GM23338 (cell line): ENCODE measurements at regions not wholly inside any gene's neighbourhood (a gene's known extent, or its start where the extent isn't known, plus 50 kb on each side); places are given as distances from the start of the nearest gene placed in this dataset.
A peak's percentile ranks its signal among the peaks of the same experiment; 100 is the strongest.

Experiments used
- ATAC-seq: fragments of 200-7000 bp; cut with Tn5 transposase; 3 replicates; pipeline ENCODE4 v1.9.1; 2020
- DNase-seq: peaks from one replicate; pipeline ENCODE4 v3.0.0-alpha.2; 2015; ENCODE audit warnings: low spot score
- H2AFZ ChIP-seq: fragments of 200-600 bp; sonication (generic); 2 replicates; pipeline ENCODE4 v1.8.0; 2016; ENCODE audit warnings: antibody characterized with exemption, mild to moderate bottlenecking, moderate library complexity
- H3F3A ChIP-seq: fragments of 200-600 bp; sonication (generic); replicated peaks from 2 replicates; pipeline ENCODE4 v1.8.0; 2017; ENCODE audit warnings: antibody characterized with exemption, mixed run types, low read depth
- H3K27ac ChIP-seq: fragments of 200-600 bp; sonication (generic); 2 replicates; pipeline ENCODE4 v1.6.1; 2016; ENCODE audit warnings: low read depth
- H3K27me3 ChIP-seq: fragments of 200-600 bp; sonication (generic); 2 replicates; pipeline ENCODE4 v1.8.0; 2016; ENCODE audit warnings: mild to moderate bottlenecking, mixed run types, moderate library complexity; ENCODE audit not compliant: insufficient read depth
- H3K36me3 ChIP-seq: fragments of 200-600 bp; sonication (generic); 2 replicates; pipeline ENCODE4 v1.8.0; 2016; ENCODE audit warnings: mild to moderate bottlenecking; ENCODE audit not compliant: insufficient read depth
- H3K4me1 ChIP-seq: fragments of 200-600 bp; sonication (generic); 2 replicates; pipeline ENCODE4 v1.8.0; 2016; ENCODE audit warnings: mild to moderate bottlenecking, moderate library complexity; ENCODE audit not compliant: insufficient read depth
- H3K4me2 ChIP-seq: fragments of 200-600 bp; sonication (generic); 2 replicates; pipeline ENCODE4 v1.7.1; 2017; ENCODE audit warnings: mixed run types
- H3K4me3 ChIP-seq: fragments of 200-600 bp; sonication (generic); 2 replicates; pipeline ENCODE4 v1.6.1; 2016; ENCODE audit warnings: mixed run types
- H3K79me2 ChIP-seq: fragments of 200-600 bp; sonication (generic); replicated peaks from 2 replicates; pipeline ENCODE4 v1.8.0; 2017; ENCODE audit warnings: mild to moderate bottlenecking; ENCODE audit not compliant: insufficient read depth
- H3K9me2 ChIP-seq: fragments of 200-600 bp; sonication (generic); 2 replicates; pipeline ENCODE4 v1.8.0; 2017; ENCODE audit not compliant: insufficient read depth
- H4K20me1 ChIP-seq: fragments of 200-600 bp; sonication (generic); replicated peaks from 2 replicates; pipeline ENCODE4 v1.8.0; 2017; ENCODE audit warnings: mild to moderate bottlenecking; ENCODE audit not compliant: insufficient read depth
- H3K27ac Mint-ChIP-seq: 2 replicates; pipeline ENCODE4 v1.8.0; 2020; ENCODE audit warnings: inconsistent platforms, mild to moderate bottlenecking, moderate library complexity, mixed read lengths
- H3K27me3 Mint-ChIP-seq: 3 replicates; pipeline ENCODE4 v1.8.0; 2022; ENCODE audit warnings: low read depth, mild to moderate bottlenecking, moderate library complexity, mixed read lengths, inconsistent platforms; ENCODE audit not compliant: insufficient read depth, poor library complexity
- H3K36me3 Mint-ChIP-seq: 3 replicates; pipeline ENCODE4 v1.8.0; 2021; ENCODE audit warnings: low read depth, mild to moderate bottlenecking, inconsistent platforms, moderate library complexity, mixed read lengths
- H3K4me1 Mint-ChIP-seq: 3 replicates; pipeline ENCODE4 v1.8.0; 2020; ENCODE audit warnings: mild to moderate bottlenecking, inconsistent platforms, mixed read lengths
- H3K4me3 Mint-ChIP-seq: 3 replicates; pipeline ENCODE4 v1.8.0; 2021; ENCODE audit warnings: moderate library complexity, mild to moderate bottlenecking, inconsistent platforms, mixed read lengths
- H3K9me3 Mint-ChIP-seq: 3 replicates; pipeline ENCODE4 v1.8.0; 2020; ENCODE audit warnings: moderate library complexity, mild to moderate bottlenecking, inconsistent platforms, mixed read lengths
- EZH2phosphoT487 ChIP-seq: fragments of 200-600 bp; sonication (generic); IDR thresholded peaks from one replicate; pipeline ENCODE4 v1.8.1; 2018; ENCODE audit warnings: antibody characterized with exemption; ENCODE audit not compliant: unreplicated experiment
- NANOG ChIP-seq: IDR thresholded peaks from 2 replicates; pipeline ENCODE4 v1.6.1; 2016; ENCODE audit warnings: antibody characterized with exemption, borderline replicate concordance
- ZNF331 ChIP-seq: fragments of 250-450 bp; sonication (Bioruptor Pico); IDR thresholded peaks from 2 replicates; pipeline ENCODE4 v1.5.0; 2020; ENCODE audit warnings: low read depth, mild to moderate bottlenecking, moderate library complexity
- TF ChIP-seq, protein P1 (sequence below): fragments of 250-450 bp; sonication (Bioruptor Pico); IDR thresholded peaks from 2 replicates; pipeline ENCODE4 v1.5.0; 2020; ENCODE audit warnings: mild to moderate bottlenecking, moderate library complexity
- TF ChIP-seq, protein P2 (sequence below), 2 experiments: fragments of 200-600 bp in 1 of 2; sonication (generic) in 1 of 2; conservative IDR thresholded peaks; 2 replicates each; pipeline versions ENCODE4 v1.5.1 to v1.6.1; 2016 to 2017; ENCODE audit warnings: antibody characterized with exemption in 2 of 2, low read depth in 2 of 2, mild to moderate bottlenecking in 2 of 2, moderate library complexity in 1 of 2

- H3K27ac ChIP-seq = peak overlapping the region; percentile 73; the same call in 1 of the 2 replicates
- H3K4me2 ChIP-seq = no peak overlapping the region; the same call in 1 of the 2 replicates
- H3K4me1 ChIP-seq = 0 out of 2 replicates have a peak, but pooled peaks cover 6% of the 10 kb centered on the region
- no peaks in the 10 kb centered on the region for H3K36me3 ChIP-seq
- TF ChIP-seq, protein P1, sequence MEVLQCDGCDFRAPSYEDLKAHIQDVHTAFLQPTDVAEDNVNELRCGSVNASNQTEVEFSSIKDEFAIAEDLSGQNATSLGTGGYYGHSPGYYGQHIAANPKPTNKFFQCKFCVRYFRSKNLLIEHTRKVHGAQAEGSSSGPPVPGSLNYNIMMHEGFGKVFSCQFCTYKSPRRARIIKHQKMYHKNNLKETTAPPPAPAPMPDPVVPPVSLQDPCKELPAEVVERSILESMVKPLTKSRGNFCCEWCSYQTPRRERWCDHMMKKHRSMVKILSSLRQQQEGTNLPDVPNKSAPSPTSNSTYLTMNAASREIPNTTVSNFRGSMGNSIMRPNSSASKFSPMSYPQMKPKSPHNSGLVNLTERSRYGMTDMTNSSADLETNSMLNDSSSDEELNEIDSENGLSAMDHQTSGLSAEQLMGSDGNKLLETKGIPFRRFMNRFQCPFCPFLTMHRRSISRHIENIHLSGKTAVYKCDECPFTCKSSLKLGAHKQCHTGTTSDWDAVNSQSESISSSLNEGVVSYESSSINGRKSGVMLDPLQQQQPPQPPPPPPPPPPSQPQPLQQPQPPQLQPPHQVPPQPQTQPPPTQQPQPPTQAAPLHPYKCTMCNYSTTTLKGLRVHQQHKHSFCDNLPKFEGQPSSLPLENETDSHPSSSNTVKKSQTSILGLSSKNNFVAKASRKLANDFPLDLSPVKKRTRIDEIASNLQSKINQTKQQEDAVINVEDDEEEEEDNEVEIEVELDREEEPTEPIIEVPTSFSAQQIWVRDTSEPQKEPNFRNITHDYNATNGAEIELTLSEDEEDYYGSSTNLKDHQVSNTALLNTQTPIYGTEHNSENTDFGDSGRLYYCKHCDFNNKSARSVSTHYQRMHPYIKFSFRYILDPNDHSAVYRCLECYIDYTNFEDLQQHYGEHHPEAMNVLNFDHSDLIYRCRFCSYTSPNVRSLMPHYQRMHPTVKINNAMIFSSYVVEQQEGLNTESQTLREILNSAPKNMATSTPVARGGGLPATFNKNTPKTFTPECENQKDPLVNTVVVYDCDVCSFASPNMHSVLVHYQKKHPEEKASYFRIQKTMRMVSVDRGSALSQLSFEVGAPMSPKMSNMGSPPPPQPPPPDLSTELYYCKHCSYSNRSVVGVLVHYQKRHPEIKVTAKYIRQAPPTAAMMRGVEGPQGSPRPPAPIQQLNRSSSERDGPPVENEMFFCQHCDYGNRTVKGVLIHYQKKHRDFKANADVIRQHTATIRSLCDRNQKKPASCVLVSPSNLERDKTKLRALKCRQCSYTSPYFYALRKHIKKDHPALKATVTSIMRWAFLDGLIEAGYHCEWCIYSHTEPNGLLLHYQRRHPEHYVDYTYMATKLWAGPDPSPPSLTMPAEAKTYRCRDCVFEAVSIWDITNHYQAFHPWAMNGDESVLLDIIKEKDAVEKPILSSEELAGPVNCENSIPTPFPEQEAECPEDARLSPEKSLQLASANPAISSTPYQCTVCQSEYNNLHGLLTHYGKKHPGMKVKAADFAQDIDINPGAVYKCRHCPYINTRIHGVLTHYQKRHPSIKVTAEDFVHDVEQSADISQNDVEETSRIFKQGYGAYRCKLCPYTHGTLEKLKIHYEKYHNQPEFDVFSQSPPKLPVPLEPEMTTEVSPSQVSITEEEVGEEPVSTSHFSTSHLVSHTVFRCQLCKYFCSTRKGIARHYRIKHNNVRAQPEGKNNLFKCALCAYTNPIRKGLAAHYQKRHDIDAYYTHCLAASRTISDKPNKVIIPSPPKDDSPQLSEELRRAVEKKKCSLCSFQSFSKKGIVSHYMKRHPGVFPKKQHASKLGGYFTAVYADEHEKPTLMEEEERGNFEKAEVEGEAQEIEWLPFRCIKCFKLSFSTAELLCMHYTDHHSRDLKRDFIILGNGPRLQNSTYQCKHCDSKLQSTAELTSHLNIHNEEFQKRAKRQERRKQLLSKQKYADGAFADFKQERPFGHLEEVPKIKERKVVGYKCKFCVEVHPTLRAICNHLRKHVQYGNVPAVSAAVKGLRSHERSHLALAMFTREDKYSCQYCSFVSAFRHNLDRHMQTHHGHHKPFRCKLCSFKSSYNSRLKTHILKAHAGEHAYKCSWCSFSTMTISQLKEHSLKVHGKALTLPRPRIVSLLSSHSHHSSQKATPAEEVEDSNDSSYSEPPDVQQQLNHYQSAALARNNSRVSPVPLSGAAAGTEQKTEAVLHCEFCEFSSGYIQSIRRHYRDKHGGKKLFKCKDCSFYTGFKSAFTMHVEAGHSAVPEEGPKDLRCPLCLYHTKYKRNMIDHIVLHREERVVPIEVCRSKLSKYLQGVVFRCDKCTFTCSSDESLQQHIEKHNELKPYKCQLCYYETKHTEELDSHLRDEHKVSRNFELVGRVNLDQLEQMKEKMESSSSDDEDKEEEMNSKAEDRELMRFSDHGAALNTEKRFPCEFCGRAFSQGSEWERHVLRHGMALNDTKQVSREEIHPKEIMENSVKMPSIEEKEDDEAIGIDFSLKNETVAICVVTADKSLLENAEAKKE (CRISPR knock-in tag) = no peak
- TF ChIP-seq NANOG (no peak), ZNF331 (CRISPR knock-in tag) (no peak), EZH2phosphoT487 (no peak)
- TF ChIP-seq, protein P2, sequence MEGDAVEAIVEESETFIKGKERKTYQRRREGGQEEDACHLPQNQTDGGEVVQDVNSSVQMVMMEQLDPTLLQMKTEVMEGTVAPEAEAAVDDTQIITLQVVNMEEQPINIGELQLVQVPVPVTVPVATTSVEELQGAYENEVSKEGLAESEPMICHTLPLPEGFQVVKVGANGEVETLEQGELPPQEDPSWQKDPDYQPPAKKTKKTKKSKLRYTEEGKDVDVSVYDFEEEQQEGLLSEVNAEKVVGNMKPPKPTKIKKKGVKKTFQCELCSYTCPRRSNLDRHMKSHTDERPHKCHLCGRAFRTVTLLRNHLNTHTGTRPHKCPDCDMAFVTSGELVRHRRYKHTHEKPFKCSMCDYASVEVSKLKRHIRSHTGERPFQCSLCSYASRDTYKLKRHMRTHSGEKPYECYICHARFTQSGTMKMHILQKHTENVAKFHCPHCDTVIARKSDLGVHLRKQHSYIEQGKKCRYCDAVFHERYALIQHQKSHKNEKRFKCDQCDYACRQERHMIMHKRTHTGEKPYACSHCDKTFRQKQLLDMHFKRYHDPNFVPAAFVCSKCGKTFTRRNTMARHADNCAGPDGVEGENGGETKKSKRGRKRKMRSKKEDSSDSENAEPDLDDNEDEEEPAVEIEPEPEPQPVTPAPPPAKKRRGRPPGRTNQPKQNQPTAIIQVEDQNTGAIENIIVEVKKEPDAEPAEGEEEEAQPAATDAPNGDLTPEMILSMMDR (conservative IDR thresholded peaks at IDR 0.05; ENCODE audit: low read depth in 2 of 2) = no peak
- peak; percentile 25 for DNase-seq
- no peaks in the 10 kb centered on the region for H3F3A ChIP-seq
- Mint-ChIP-seq H3K4me3 (no peak overlapping the region), H3K9me3 (no peaks in the 10 kb centered on the region), H3K27ac (no peak overlapping the region), H3K27me3 (no peaks in the 10 kb centered on the region), H3K4me1 (peaks cover 9% of the 10 kb centered on the region; the same call in 1 of the 3 replicates), H3K36me3 (no peaks in the 10 kb centered on the region)
- H3K27me3 ChIP-seq = no peaks in the 10 kb centered on the region
- peak overlapping the region; percentile 87; the same call in 1 of the 2 replicates for H2AFZ ChIP-seq
- H3K4me3 ChIP-seq = no peak overlapping the region
- ATAC-seq = peak; percentile 81
- no peaks in the 10 kb centered on the region for H3K79me2 ChIP-seq
- peaks cover 9% of the 10 kb centered on the region; the same call in 1 of the 2 replicates for H3K9me2 ChIP-seq
- H4K20me1 ChIP-seq = no peaks in the 10 kb centered on the region
These were observed 468.1 kb upstream of the ACTBL2 start for GRCh38 chr5:57950616-57951228.
